GM12872 (cell line): ENCODE measurements at regions not wholly inside any gene's neighbourhood (a gene's known extent, or its start where the extent isn't known, plus 50 kb on each side); places are given as distances from the start of the nearest gene placed in this dataset.

ENCODE experiments used
- CTCF ChIP-seq: IDR thresholded peaks from 3 replicates; pipeline ENCODE4 v1.5.1; 2011; ENCODE audit warnings: low read depth, mild to moderate bottlenecking, low read length, moderate library complexity; ENCODE audit not compliant: insufficient read depth

- TF ChIP-seq CTCF = no peak
Measured at GRCh38 chr1:58943776-58944175, 159.9 kb upstream of the JUN start.

- TF ChIP-seq CTCF = no peak
Measured at GRCh38 chr1:58944439-58944838, 160.6 kb upstream of the JUN start.

GRCh38 chr1:58946390-58946789, 162.5 kb upstream of the JUN start:
- TF ChIP-seq CTCF = no peak

GRCh38 chr1:58948671-58949070, 164.8 kb upstream of the JUN start:
- no peak for TF ChIP-seq CTCF

- TF ChIP-seq CTCF = no peak
Measured at GRCh38 chr1:58949551-58950220, 165.8 kb upstream of the JUN start.

GRCh38 chr1:58950897-58951296, 167.1 kb upstream of the JUN start:
- no peak for TF ChIP-seq CTCF

- no peak for TF ChIP-seq CTCF
Measured at GRCh38 chr1:58964428-58964827, 180.6 kb upstream of the JUN start.
